CD4-positive, CD25-positive, alpha-beta regulatory T cell (primary cell): ENCODE measurements at regions not wholly inside any gene's neighbourhood (a gene's known extent, or its start where the extent isn't known, plus 50 kb on each side); places are given as distances from the start of the nearest gene placed in this dataset.

Source experiments
- ATAC-seq, 2 donors: fragments of 150-1000 bp; cut with Tn5 transposase; one replicate each; pipeline ENCODE4 v1.10.0; 2021; ENCODE audit warnings: low read depth in 2 of 2, moderate number of reproducible peaks in 2 of 2, moderate library complexity in 1 of 2
- DNase-seq, 3 donors: peaks; one replicate each; pipeline versions ENCODE4 v3.0.0 to v3.0.0-alpha.2; 2012 to 2022; ENCODE audit warnings: mixed read lengths in 1 of 3
- H3K27ac ChIP-seq: one replicate; pipeline ENCODE4 v1.7.0; 2013; ENCODE audit warnings: mild to moderate bottlenecking, low read length; ENCODE audit not compliant: insufficient read depth, poor library complexity, severe bottlenecking
- H3K27me3 ChIP-seq: one replicate; pipeline ENCODE4 v1.7.0; 2013; ENCODE audit warnings: low read length; ENCODE audit not compliant: control insufficient read depth, insufficient read depth
- H3K36me3 ChIP-seq: one replicate; pipeline ENCODE4 v1.7.0; 2013; ENCODE audit warnings: mild to moderate bottlenecking, low read length, moderate library complexity; ENCODE audit not compliant: control insufficient read depth, insufficient read depth
- H3K4me1 ChIP-seq: 2 replicates; pipeline ENCODE4 v1.7.0; 2013; ENCODE audit warnings: mild to moderate bottlenecking, low read length; ENCODE audit not compliant: insufficient read depth, control insufficient read depth, poor library complexity, severe bottlenecking
- H3K4me3 ChIP-seq: one replicate; pipeline ENCODE4 v1.7.0; 2013; ENCODE audit warnings: low read depth, mild to moderate bottlenecking, low read length, moderate library complexity
- H3K9me3 ChIP-seq, 2 experiments: 1 replicate in 1 of 2; 2 replicates in 1 of 2; pipeline ENCODE4 v1.7.0; 2013; ENCODE audit warnings: low read length in 2 of 2, mild to moderate bottlenecking in 1 of 2, moderate library complexity in 1 of 2; ENCODE audit not compliant: control insufficient read depth in 2 of 2
- H3K27ac Mint-ChIP-seq, 3 donors: one replicate each; pipeline ENCODE4 v1.8.0; 2020 to 2022; ENCODE audit warnings: mild to moderate bottlenecking in 3 of 3, mixed read lengths in 3 of 3, moderate library complexity in 2 of 3
- H3K27me3 Mint-ChIP-seq: one replicate; pipeline ENCODE4 v1.8.0; 2022; ENCODE audit warnings: mild to moderate bottlenecking, mixed read lengths
- H3K36me3 Mint-ChIP-seq: one replicate; pipeline ENCODE4 v1.8.0; 2020; ENCODE audit warnings: mixed read lengths
- H3K4me1 Mint-ChIP-seq, 4 donors: one replicate each; pipeline ENCODE4 v1.8.0; 2020 to 2022; ENCODE audit warnings: mixed read lengths in 4 of 4, mild to moderate bottlenecking in 1 of 4
- H3K4me3 Mint-ChIP-seq, 4 donors: one replicate each; pipeline ENCODE4 v1.8.0; 2020 to 2022; ENCODE audit warnings: mild to moderate bottlenecking in 4 of 4, mixed read lengths in 4 of 4, moderate library complexity in 3 of 4
- H3K9me3 Mint-ChIP-seq, 7 donors: one replicate each; pipeline ENCODE4 v1.8.0; 2020 to 2022; ENCODE audit warnings: mixed read lengths in 7 of 7, mild to moderate bottlenecking in 3 of 7, moderate library complexity in 2 of 7

DNA sequence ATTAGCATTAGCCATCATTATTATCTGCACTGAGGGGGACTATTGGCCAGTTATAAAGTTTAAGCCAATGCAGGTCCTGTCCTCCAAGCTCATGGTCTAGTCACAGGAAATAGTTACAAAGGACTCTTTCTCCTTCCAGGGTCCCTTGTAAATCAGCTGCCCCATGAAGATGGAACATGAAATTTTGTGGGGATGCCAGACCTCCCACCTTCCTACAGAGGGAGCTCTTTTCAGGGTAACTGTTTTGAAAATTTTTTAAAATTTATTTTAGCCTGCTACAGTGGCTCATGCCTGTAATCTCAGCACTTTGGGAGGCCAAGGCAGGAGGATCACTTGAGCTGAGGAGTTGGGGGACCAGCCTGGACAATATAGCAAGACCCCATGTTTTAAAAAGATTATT, 124.4 kb upstream of the SLC34A2 start:
- Histone ChIP-seq H3K36me3 (no peaks in the 10 kb centered on the region), H3K4me1 (no peaks in the 10 kb centered on the region), H3K4me3 (no peak overlapping the region), H3K27ac (no peak overlapping the region), H3K9me3 (no peaks in the 10 kb centered on the region), H3K27me3 (no peaks in the 10 kb centered on the region)
- no peak for DNase-seq
- Mint-ChIP-seq H3K4me3 (no peak overlapping the region), H3K9me3 (peaks cover 0 to 4% (median 0%) of the 10 kb centered on the region in 7 donors), H3K36me3 (no peaks in the 10 kb centered on the region), H3K27ac (no peak overlapping the region), H3K4me1 (no peaks in the 10 kb centered on the region), H3K27me3 (peaks cover 4% of the 10 kb centered on the region)
- no peak for ATAC-seq

DNA sequence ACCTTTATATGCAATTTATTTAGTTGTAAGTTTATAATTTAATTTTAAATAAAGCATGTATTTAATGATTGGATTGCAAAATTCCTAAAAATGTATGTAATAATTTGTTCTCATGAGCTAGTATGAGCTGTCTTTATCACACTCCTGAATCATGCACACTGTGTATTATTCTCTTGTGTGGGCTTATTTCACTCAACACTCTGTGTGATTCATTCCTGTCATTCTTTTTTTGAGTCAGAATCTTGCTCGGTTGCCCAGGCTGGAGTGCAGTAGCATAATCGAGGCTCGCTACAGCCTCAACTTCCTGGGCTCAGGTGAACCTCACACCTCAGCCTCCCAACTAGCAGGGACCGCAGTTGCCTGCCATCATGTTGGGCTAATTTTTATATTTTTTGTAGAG, 123.1 kb upstream of the SLC34A2 start:
- H3K36me3 ChIP-seq, result no peaks in the 10 kb centered on the region
- H3K9me3 Mint-ChIP-seq, result peaks cover 0 to 4% (median 0%) of the 10 kb centered on the region in 7 donors
- H3K4me3 Mint-ChIP-seq, result no peak overlapping the region
- H3K27me3 Mint-ChIP-seq, result peaks cover 4% of the 10 kb centered on the region
- H3K27me3 ChIP-seq, result no peaks in the 10 kb centered on the region
- H3K27ac Mint-ChIP-seq, result no peak overlapping the region
- DNase-seq (no peak), ATAC-seq (no peak)
- H3K4me1 ChIP-seq, result no peaks in the 10 kb centered on the region
- H3K9me3 ChIP-seq, result no peaks in the 10 kb centered on the region
- H3K4me3 ChIP-seq, result no peak overlapping the region
- no peak overlapping the region for H3K27ac ChIP-seq
- no peaks in the 10 kb centered on the region for H3K4me1 Mint-ChIP-seq
- no peaks in the 10 kb centered on the region for H3K36me3 Mint-ChIP-seq

DNA sequence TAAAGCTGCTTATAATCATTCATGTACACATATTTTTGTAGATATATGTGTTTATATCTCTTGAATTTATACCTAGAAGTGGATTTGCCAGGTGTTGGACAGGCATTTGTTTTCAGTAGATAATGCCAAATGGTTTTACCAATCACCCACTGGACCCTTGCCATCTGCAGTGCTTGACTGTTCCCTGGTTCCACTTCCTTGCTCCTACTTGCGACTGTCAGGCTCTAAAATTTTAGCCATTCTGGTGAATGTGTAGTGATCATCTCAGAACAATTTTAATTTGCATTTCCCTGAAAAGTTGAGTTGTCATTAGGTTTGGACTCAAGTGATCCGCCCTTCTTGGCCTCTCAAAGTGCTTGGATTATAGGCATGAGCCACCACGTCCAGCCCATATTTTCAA, 122.4 kb upstream of the SLC34A2 start:
- Mint-ChIP-seq H3K27ac (no peak overlapping the region), H3K4me3 (no peak overlapping the region), H3K27me3 (peaks cover 4% of the 10 kb centered on the region), H3K4me1 (no peaks in the 10 kb centered on the region), H3K9me3 (peaks cover 0 to 4% (median 0%) of the 10 kb centered on the region in 7 donors), H3K36me3 (no peaks in the 10 kb centered on the region)
- no peak for DNase-seq
- no peak for ATAC-seq
- Histone ChIP-seq H3K27ac (no peak overlapping the region), H3K9me3 (no peaks in the 10 kb centered on the region), H3K4me1 (no peaks in the 10 kb centered on the region), H3K4me3 (no peak overlapping the region), H3K27me3 (no peaks in the 10 kb centered on the region), H3K36me3 (no peaks in the 10 kb centered on the region)

DNA sequence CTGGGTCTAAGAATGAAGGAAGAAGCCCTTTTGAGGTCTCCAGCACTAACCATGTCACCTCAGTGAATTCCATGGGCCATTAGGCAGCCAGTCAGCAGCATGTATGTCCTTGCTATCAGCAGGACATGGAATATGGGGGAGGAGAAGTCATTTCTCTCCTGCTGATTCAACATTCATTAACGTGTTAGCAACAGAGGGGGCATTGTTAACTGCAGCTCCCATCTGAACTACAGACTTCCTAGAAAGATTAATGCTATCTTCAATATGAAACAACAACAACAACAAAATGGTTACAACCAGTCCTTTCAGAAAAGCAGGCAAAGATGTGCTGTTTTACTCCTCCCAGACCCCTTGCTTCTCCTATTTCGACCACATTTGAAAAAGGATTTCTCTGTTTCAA, 120.4 kb upstream of the SLC34A2 start:
- no peaks in the 10 kb centered on the region for H3K36me3 ChIP-seq
- H3K27me3 ChIP-seq, result no peaks in the 10 kb centered on the region
- Mint-ChIP-seq H3K9me3 (peaks cover 0 to 4% (median 0%) of the 10 kb centered on the region in 7 donors), H3K4me3 (no peak overlapping the region), H3K27ac (no peak overlapping the region), H3K4me1 (no peaks in the 10 kb centered on the region), H3K36me3 (no peaks in the 10 kb centered on the region), H3K27me3 (peaks cover 4% of the 10 kb centered on the region)
- no peak overlapping the region for H3K4me3 ChIP-seq
- no peaks in the 10 kb centered on the region for H3K9me3 ChIP-seq
- DNase-seq (no peak), ATAC-seq (no peak)
- H3K4me1 ChIP-seq, result no peaks in the 10 kb centered on the region
- no peak overlapping the region for H3K27ac ChIP-seq

DNA sequence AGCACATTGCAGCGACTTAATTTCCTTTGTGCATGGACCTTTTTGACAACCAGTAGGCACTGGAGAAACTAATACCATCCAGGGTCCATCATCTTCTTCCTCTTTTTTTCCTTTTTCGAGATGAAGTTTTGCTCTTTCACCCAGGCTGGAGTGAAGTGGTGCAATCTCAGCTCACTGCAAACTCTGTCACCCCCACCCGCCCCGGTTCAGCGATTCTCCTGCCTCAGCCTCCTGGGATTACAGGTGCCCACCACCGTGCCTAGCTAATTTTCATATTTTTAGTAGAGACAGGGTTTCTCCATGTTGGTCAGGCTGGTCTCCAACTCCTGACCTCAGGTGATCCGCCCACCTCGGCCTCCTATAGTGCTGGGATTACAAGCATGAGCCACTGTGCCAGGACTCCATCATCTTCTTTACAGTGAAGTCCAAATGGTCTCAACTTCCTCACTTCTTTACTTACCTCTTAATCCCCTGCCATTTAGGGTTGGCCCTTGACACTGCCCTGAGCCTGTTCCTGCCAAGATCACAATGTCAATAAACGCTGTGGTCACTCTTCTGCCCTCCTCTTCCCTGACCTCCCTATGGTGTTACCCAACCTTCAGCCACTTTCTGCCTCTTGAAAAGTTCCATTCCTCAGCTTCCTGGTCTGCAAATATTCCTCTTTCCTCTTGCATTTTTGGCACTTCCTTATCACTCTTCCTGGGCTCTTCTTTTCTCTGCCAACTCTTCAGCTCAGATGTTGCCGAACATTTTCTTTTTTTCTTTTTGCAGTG, 119.8 kb upstream of the SLC34A2 start:
- ATAC-seq, result no peak
- Histone ChIP-seq H3K27ac (no peak overlapping the region), H3K4me1 (no peaks in the 10 kb centered on the region), H3K4me3 (no peak overlapping the region), H3K27me3 (no peaks in the 10 kb centered on the region), H3K36me3 (no peaks in the 10 kb centered on the region), H3K9me3 (no peaks in the 10 kb centered on the region)
- no peak overlapping the region for H3K27ac Mint-ChIP-seq
- H3K4me1 Mint-ChIP-seq, result no peaks in the 10 kb centered on the region
- no peak for DNase-seq
- peaks cover 0 to 4% (median 0%) of the 10 kb centered on the region in 7 donors for H3K9me3 Mint-ChIP-seq
- H3K36me3 Mint-ChIP-seq, result no peaks in the 10 kb centered on the region
- H3K27me3 Mint-ChIP-seq, result peaks cover 4% of the 10 kb centered on the region
- no peak overlapping the region for H3K4me3 Mint-ChIP-seq

DNA sequence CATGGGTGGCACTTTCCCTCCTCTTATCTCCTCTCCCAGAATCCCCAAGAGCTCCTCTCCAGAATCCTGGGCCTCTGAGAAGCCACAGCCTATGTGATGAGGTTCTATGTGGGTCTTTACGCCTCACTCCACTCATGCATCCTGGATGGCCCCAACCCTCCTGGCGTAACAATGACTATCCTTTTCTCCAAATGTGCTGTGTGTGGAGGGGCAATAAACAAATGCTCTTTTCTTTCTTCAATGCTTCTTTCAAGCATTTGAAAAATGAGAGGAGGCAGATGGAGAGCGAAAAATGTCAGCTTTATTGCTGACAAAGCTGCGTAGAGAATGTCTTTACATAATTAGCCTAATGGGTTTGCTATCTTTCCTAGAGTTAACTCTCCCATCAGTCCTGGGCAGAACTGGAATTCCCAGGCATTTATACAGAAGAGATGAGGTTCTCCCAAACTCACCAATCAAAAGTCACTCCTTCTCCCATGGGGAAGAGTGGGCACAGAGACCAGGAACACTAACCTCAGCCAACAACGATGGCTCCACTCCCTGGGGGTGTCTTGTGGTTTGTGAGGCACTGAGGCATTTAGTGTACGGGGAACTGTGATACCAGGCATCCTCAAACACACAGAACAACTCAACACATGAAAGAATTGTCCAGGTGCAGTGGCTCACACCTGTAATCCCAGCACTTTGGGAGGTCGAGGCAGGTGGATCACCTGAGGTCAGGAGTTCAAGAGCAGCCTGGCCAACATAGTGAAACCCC, 118.9 kb upstream of the SLC34A2 start:
- DNase-seq (no peak), ATAC-seq (no peak)
- no peak overlapping the region for H3K4me3 Mint-ChIP-seq
- H3K27ac ChIP-seq, result no peak overlapping the region
- no peak overlapping the region for H3K4me3 ChIP-seq
- H3K27ac Mint-ChIP-seq, result no peak overlapping the region
- H3K4me1 ChIP-seq, result no peaks in the 10 kb centered on the region
- H3K9me3 ChIP-seq, result no peaks in the 10 kb centered on the region
- H3K36me3 Mint-ChIP-seq, result no peaks in the 10 kb centered on the region
- no peaks in the 10 kb centered on the region for H3K27me3 ChIP-seq
- peaks cover 0 to 3% (median 0%) of the 10 kb centered on the region in 7 donors for H3K9me3 Mint-ChIP-seq
- H3K4me1 Mint-ChIP-seq, result no peaks in the 10 kb centered on the region
- no peaks in the 10 kb centered on the region for H3K36me3 ChIP-seq
- H3K27me3 Mint-ChIP-seq, result peaks cover under 1% of the 10 kb centered on the region

DNA sequence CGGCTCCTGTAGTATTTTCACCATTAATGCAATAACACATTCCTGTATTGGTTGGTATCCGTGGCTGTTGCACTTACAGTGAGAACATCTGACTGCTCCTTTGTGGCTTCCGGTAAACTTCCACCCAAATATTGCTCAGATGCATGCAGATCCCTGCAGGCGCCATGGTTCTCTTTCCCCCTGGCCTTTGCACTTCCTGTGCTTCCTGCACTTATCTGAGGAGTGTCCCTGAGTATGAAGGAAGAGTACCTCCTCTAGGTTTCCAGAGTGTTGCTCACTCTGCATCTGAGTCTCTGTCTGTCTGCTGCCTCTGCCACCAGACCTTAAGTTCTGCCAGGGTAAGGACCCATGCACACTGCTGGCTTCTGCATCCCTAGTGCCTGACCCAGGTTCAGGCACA, 117.2 kb upstream of the SLC34A2 start:
- DNase-seq, result no peak

DNA sequence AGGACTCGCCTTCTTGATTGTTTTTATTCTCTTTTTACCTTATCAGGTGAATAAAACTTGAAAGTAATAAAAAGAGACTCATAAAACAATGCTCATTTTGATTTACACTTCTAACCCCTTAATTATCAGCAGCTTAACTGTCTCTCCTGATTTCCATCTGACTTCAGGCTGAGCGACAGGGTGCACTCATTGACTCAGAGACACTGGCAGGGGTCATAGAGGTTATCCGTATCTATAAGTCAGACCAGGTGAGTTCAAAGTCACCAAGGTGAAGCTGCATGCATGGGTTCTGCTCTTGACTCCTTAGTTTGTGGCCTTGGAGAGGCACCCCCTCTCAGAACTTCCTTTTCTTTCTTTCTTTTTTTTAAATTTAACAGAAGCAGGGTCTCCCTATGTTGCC, 116.4 kb upstream of the SLC34A2 start:
- no peaks in the 10 kb centered on the region for H3K27me3 Mint-ChIP-seq
- H3K4me3 ChIP-seq, result no peak overlapping the region
- no peaks in the 10 kb centered on the region for H3K9me3 ChIP-seq
- DNase-seq (no peak), ATAC-seq (no peak)
- H3K36me3 Mint-ChIP-seq, result no peaks in the 10 kb centered on the region
- H3K36me3 ChIP-seq, result no peaks in the 10 kb centered on the region
- no peaks in the 10 kb centered on the region for H3K27me3 ChIP-seq
- no peaks in the 10 kb centered on the region for H3K4me1 Mint-ChIP-seq
- H3K27ac Mint-ChIP-seq, result no peak overlapping the region
- no peaks in the 10 kb centered on the region for H3K4me1 ChIP-seq
- H3K4me3 Mint-ChIP-seq, result no peak overlapping the region
- peaks cover 0 to 3% (median 0%) of the 10 kb centered on the region in 7 donors for H3K9me3 Mint-ChIP-seq
- H3K27ac ChIP-seq, result no peak overlapping the region

More for the DNA sequence above, 117.2 kb upstream of the SLC34A2 start:
- Mint-ChIP-seq H3K27me3 (no peaks in the 10 kb centered on the region), H3K4me1 (no peaks in the 10 kb centered on the region), H3K27ac (no peak overlapping the region), H3K4me3 (no peak overlapping the region), H3K36me3 (no peaks in the 10 kb centered on the region), H3K9me3 (peaks cover 0 to 3% (median 0%) of the 10 kb centered on the region in 7 donors)
- no peaks in the 10 kb centered on the region for H3K9me3 ChIP-seq
- H3K4me1 ChIP-seq, result no peaks in the 10 kb centered on the region
- H3K27me3 ChIP-seq, result no peaks in the 10 kb centered on the region
- no peaks in the 10 kb centered on the region for H3K36me3 ChIP-seq
- no peak overlapping the region for H3K27ac ChIP-seq
- no peak overlapping the region for H3K4me3 ChIP-seq
- no peak for ATAC-seq
